ENCODE measurements at regions not wholly inside any gene's neighbourhood (a gene's known extent, or its start where the extent isn't known, plus 50 kb on each side); places are given as distances from the start of the nearest gene placed in this dataset.

DNA sequence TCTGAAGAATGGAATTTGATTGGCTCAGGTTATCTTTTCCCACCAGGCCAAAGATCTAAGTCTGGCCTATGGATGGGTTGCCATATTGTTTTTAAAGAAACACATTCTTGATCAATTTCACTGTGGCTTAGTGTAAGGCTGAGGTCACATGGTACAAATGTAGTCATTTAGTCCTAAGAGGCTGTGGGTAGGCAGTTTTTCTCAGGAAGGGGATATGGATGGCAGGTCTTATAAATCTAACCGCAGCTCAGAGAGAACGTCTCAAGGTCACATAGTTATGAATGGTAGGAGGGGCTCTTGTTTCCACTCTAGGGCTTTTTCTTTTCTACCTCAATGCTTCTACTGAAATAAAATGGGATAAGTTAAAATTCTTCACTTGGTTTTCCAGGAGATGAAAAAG is 128.6 kb upstream of the ACTBL2 start:
- TF ChIP-seq, protein P1, sequence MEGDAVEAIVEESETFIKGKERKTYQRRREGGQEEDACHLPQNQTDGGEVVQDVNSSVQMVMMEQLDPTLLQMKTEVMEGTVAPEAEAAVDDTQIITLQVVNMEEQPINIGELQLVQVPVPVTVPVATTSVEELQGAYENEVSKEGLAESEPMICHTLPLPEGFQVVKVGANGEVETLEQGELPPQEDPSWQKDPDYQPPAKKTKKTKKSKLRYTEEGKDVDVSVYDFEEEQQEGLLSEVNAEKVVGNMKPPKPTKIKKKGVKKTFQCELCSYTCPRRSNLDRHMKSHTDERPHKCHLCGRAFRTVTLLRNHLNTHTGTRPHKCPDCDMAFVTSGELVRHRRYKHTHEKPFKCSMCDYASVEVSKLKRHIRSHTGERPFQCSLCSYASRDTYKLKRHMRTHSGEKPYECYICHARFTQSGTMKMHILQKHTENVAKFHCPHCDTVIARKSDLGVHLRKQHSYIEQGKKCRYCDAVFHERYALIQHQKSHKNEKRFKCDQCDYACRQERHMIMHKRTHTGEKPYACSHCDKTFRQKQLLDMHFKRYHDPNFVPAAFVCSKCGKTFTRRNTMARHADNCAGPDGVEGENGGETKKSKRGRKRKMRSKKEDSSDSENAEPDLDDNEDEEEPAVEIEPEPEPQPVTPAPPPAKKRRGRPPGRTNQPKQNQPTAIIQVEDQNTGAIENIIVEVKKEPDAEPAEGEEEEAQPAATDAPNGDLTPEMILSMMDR (optimal IDR thresholded peaks at IDR 0.05 in 1 of 3, IDR thresholded peaks at IDR 0.05 in 1 of 3, conservative IDR thresholded peaks at IDR 0.05 in 1 of 3; ENCODE audit: extremely low read depth in 1 of 3, insufficient read depth in 2 of 3, low read length in 3 of 3): no peak
- no peak for TF ChIP-seq EZH2 (IDR thresholded peaks at IDR 0.05; ENCODE audit: low read length)
- FAIRE-seq (no peak), DNase-seq (ENCODE audit: low read depth, low spot score) (no peak)
- Histone ChIP-seq H3K9ac (ENCODE audit: control insufficient read depth, extremely low read depth, insufficient read depth, low read length) (no peak overlapping the region), H4K20me1 (ENCODE audit: control insufficient read depth, extremely low read depth, insufficient read depth, low read length) (no peaks in the 10 kb centered on the region), H3K4me2 (ENCODE audit: control insufficient read depth, extremely low read depth, insufficient read depth, low read depth, low read length) (no peak overlapping the region), H3K9me3 (ENCODE audit: control insufficient read depth, low read depth, low read length) (no peaks in the 10 kb centered on the region), H3K4me3 (ENCODE audit: control insufficient read depth in 2 of 3, extremely low read depth in 1 of 3, insufficient read depth in 2 of 3, low read depth in 1 of 3, low read length in 3 of 3) (no peak overlapping the region), H3K79me2 (ENCODE audit: control insufficient read depth, insufficient read depth, low read length) (no peaks in the 10 kb centered on the region), H3K27me3 (ENCODE audit: control insufficient read depth, extremely low read depth, insufficient read depth, low read length) (peaks cover 9% of the 10 kb centered on the region), H3K4me1 (ENCODE audit: control insufficient read depth, extremely low read depth, insufficient read depth, low read length) (no peaks in the 10 kb centered on the region), H3K9me1 (ENCODE audit: control insufficient read depth, extremely low read depth, insufficient read depth, low read length) (no peaks in the 10 kb centered on the region), H3K27ac (ENCODE audit: control insufficient read depth, insufficient read depth, low read length) (no peak overlapping the region), H3K36me3 (ENCODE audit: control insufficient read depth in 2 of 2, extremely low read depth in 1 of 2, insufficient read depth in 2 of 2, low read length in 2 of 2) (no peaks in the 10 kb centered on the region), H2AFZ (ENCODE audit: control insufficient read depth, low read length) (no peak overlapping the region)
- dilution Hi-C loops (cut with MboI; ENCODE audit: extremely low pct_ligation_motif_present, low sequenced_read_pairs): no loop called here

DNA sequence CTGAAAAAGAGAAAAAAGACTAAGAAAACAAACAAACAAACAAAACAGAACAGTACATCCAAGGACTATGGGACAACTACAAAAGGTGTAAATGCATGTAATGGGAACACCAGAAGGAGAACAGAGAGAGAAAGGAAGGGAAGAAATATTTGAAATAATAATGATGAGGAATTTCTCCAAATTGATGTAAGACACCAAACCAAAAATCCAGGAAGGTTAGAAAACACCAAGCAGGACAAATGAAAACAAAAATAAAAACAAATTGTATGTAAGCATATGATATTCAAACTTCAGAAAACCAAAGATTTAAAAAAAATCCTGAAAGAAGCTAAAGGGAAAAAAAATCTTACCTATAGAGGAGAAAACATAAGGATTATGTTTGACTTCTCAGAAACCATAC is 125.9 kb upstream of the ACTBL2 start:
- dilution Hi-C loops (cut with MboI; ENCODE audit: extremely low pct_ligation_motif_present, low sequenced_read_pairs): no loop called here
- Histone ChIP-seq H3K27ac (ENCODE audit: control insufficient read depth, insufficient read depth, low read length) (no peak overlapping the region), H3K9me3 (ENCODE audit: control insufficient read depth, low read depth, low read length) (no peaks in the 10 kb centered on the region), H3K9ac (ENCODE audit: control insufficient read depth, extremely low read depth, insufficient read depth, low read length) (no peak overlapping the region), H3K4me1 (ENCODE audit: control insufficient read depth, extremely low read depth, insufficient read depth, low read length) (no peaks in the 10 kb centered on the region), H4K20me1 (ENCODE audit: control insufficient read depth, extremely low read depth, insufficient read depth, low read length) (no peaks in the 10 kb centered on the region), H3K79me2 (ENCODE audit: control insufficient read depth, insufficient read depth, low read length) (no peaks in the 10 kb centered on the region), H3K9me1 (ENCODE audit: control insufficient read depth, extremely low read depth, insufficient read depth, low read length) (no peaks in the 10 kb centered on the region), H3K4me3 (ENCODE audit: control insufficient read depth in 2 of 3, extremely low read depth in 1 of 3, insufficient read depth in 2 of 3, low read depth in 1 of 3, low read length in 3 of 3) (no peak overlapping the region), H2AFZ (ENCODE audit: control insufficient read depth, low read length) (no peak overlapping the region), H3K27me3 (ENCODE audit: control insufficient read depth, extremely low read depth, insufficient read depth, low read length) (peaks cover 9% of the 10 kb centered on the region), H3K36me3 (ENCODE audit: control insufficient read depth in 2 of 2, extremely low read depth in 1 of 2, insufficient read depth in 2 of 2, low read length in 2 of 2) (no peaks in the 10 kb centered on the region), H3K4me2 (ENCODE audit: control insufficient read depth, extremely low read depth, insufficient read depth, low read depth, low read length) (no peak overlapping the region)
- no peak for TF ChIP-seq EZH2 (IDR thresholded peaks at IDR 0.05; ENCODE audit: low read length)
- TF ChIP-seq, protein P1 (optimal IDR thresholded peaks at IDR 0.05 in 1 of 3, IDR thresholded peaks at IDR 0.05 in 1 of 3, conservative IDR thresholded peaks at IDR 0.05 in 1 of 3; ENCODE audit: extremely low read depth in 1 of 3, insufficient read depth in 2 of 3, low read length in 3 of 3): no peak
- DNase-seq (ENCODE audit: low read depth, low spot score) (no peak), FAIRE-seq (no peak)
